Right lung (tissue), 2 donors: ENCODE measurements at regions not wholly inside any gene's neighbourhood (a gene's known extent, or its start where the extent isn't known, plus 50 kb on each side); places are given as distances from the start of the nearest gene placed in this dataset.

Source experiments
- DNase-seq, 2 donors: peaks; one replicate each; pipeline ENCODE4 v3.0.0-alpha.2; 2013

- no peak for DNase-seq
Measured at GRCh38 chr10:53650794-53651193, 878.2 kb upstream of the MBL2 start.

GRCh38 chr10:53647221-53647620 is 874.6 kb upstream of the MBL2 start:
- DNase-seq, result peak; percentile 74 to 75

- peak; percentile 87 to 90 for DNase-seq
Measured at GRCh38 chr10:53646525-53646924, 873.9 kb upstream of the MBL2 start.

GRCh38 chr10:53645951-53646350 is 873.4 kb upstream of the MBL2 start:
- DNase-seq, result peak in 1 of 2 donors; percentile 28

GRCh38 chr10:53638006-53638405 is 865.4 kb upstream of the MBL2 start:
- no peak for DNase-seq

GRCh38 chr10:53624722-53625121 is 852.1 kb upstream of the MBL2 start:
- DNase-seq, result no peak

- DNase-seq, result no peak
Measured at GRCh38 chr10:53622201-53622600, 849.6 kb upstream of the MBL2 start.

GRCh38 chr10:53619671-53620070 is 847.1 kb upstream of the MBL2 start:
- no peak for DNase-seq

- DNase-seq, result peak in 1 of 2 donors; percentile 29
Measured at GRCh38 chr10:53607691-53608090, 835.1 kb upstream of the MBL2 start.

- DNase-seq, result peak in 1 of 2 donors; percentile 15
Measured at GRCh38 chr10:53606981-53607380, 834.4 kb upstream of the MBL2 start.

GRCh38 chr10:53601260-53601875 is 828.8 kb upstream of the MBL2 start:
- DNase-seq, result peak in 1 of 2 donors; percentile 46

GRCh38 chr10:53598914-53599313 is 826.3 kb upstream of the MBL2 start:
- DNase-seq, result no peak

- DNase-seq, result no peak
Measured at GRCh38 chr10:53597835-53598251, 825.3 kb upstream of the MBL2 start.

- no peak for DNase-seq
Measured at GRCh38 chr10:53580465-53580864, 807.9 kb upstream of the MBL2 start.

- no peak for DNase-seq
Measured at GRCh38 chr10:53579773-53580172, 807.2 kb upstream of the MBL2 start.

- no peak for DNase-seq
Measured at GRCh38 chr10:53574024-53574423, 801.4 kb upstream of the MBL2 start.

- DNase-seq, result no peak
Measured at GRCh38 chr10:53573498-53573897, 800.9 kb upstream of the MBL2 start.

GRCh38 chr10:53572799-53573198 is 800.2 kb upstream of the MBL2 start:
- no peak for DNase-seq

GRCh38 chr10:53570221-53570620 is 797.6 kb upstream of the MBL2 start:
- no peak for DNase-seq

GRCh38 chr10:53569455-53569854 is 796.9 kb upstream of the MBL2 start:
- DNase-seq, result no peak

GRCh38 chr10:53548664-53549063 is 776.1 kb upstream of the MBL2 start:
- no peak for DNase-seq

- DNase-seq, result no peak
Measured at GRCh38 chr10:53547364-53547763, 774.8 kb upstream of the MBL2 start.

- no peak for DNase-seq
Measured at GRCh38 chr10:53543410-53543809, 770.8 kb upstream of the MBL2 start.

- DNase-seq, result no peak
Measured at GRCh38 chr10:53537508-53537907, 764.9 kb upstream of the MBL2 start.
